Endothelial cell of hepatic sinusoid (primary cell): ENCODE measurements at regions not wholly inside any gene's neighbourhood (a gene's known extent, or its start where the extent isn't known, plus 50 kb on each side); places are given as distances from the start of the nearest gene placed in this dataset.
"Not testable (repeated sequence)": the region's sequence is repeated elsewhere in the genome, so short reads cannot be mapped to it uniquely, and the experiment has no call there.

Source experiments
- in situ Hi-C: cut with HindIII; loops from 2 replicates; pipeline ENCODE4 v1.10.0; 2017; ENCODE audit warnings: low sequenced_read_pairs

GRCh38 chr10:25707976-25708671 is 225.9 kb upstream of the MYO3A start:
- in situ Hi-C loops, result no loop called here

- in situ Hi-C loops, result no loop called here
Observed at GRCh38 chr10:25713894-25714240, 220.2 kb upstream of the MYO3A start.

GRCh38 chr10:25724241-25724640 is 209.8 kb upstream of the MYO3A start:
- in situ Hi-C loops, result no loop called here

- in situ Hi-C loops, result no loop called here
Observed at GRCh38 chr10:25725917-25726716, 207.9 kb upstream of the MYO3A start.

- in situ Hi-C loops, result no loop called here
Observed at GRCh38 chr10:25738776-25739175, 195.3 kb upstream of the MYO3A start.

GRCh38 chr10:25743832-25744231 is 190.2 kb upstream of the MYO3A start:
- in situ Hi-C loops, result no loop called here

GRCh38 chr10:25744574-25744973 is 189.5 kb upstream of the MYO3A start:
- in situ Hi-C loops, result no loop called here

GRCh38 chr10:25745976-25746375 is 188.1 kb upstream of the MYO3A start:
- in situ Hi-C loops, result no loop called here

- in situ Hi-C loops, result no loop called here
Observed at GRCh38 chr10:25747084-25747483, 186.9 kb upstream of the MYO3A start.

- in situ Hi-C loops, result no loop called here
Observed at GRCh38 chr10:25748509-25748908, 185.5 kb upstream of the MYO3A start.

GRCh38 chr10:25753776-25754175 is 180.3 kb upstream of the MYO3A start:
- in situ Hi-C loops, result no loop called here

GRCh38 chr10:25755874-25756273 is 178.2 kb upstream of the MYO3A start:
- in situ Hi-C loops, result not testable (repeated sequence)

GRCh38 chr10:25756784-25757183 is 177.2 kb upstream of the MYO3A start:
- in situ Hi-C loops, result no loop called here

- in situ Hi-C loops, result no loop called here
Observed at GRCh38 chr10:25758041-25758457, 176.0 kb upstream of the MYO3A start.

GRCh38 chr10:25758511-25758910 is 175.5 kb upstream of the MYO3A start:
- in situ Hi-C loops, result no loop called here

GRCh38 chr10:25761937-25762336 is 172.1 kb upstream of the MYO3A start:
- in situ Hi-C loops, result no loop called here

GRCh38 chr10:25766213-25766612 is 167.8 kb upstream of the MYO3A start:
- in situ Hi-C loops, result no loop called here

GRCh38 chr10:25766687-25767221 is 167.3 kb upstream of the MYO3A start:
- in situ Hi-C loops, result no loop called here

- in situ Hi-C loops, result no loop called here
Observed at GRCh38 chr10:25768167-25768566, 165.9 kb upstream of the MYO3A start.

- in situ Hi-C loops, result no loop called here
Observed at GRCh38 chr10:25778646-25779045, 155.4 kb upstream of the MYO3A start.

- in situ Hi-C loops, result no loop called here
Observed at GRCh38 chr10:25786161-25786560, 147.9 kb upstream of the MYO3A start.

GRCh38 chr10:25786899-25787298 is 147.1 kb upstream of the MYO3A start:
- in situ Hi-C loops, result no loop called here
